RKO (cell line): ENCODE measurements at regions not wholly inside any gene's neighbourhood (a gene's known extent, or its start where the extent isn't known, plus 50 kb on each side); places are given as distances from the start of the nearest gene placed in this dataset.

Experiments
- DNase-seq: peaks from one replicate; pipeline ENCODE4 v3.0.0-alpha.2; 2016; ENCODE audit warnings: low spot score

DNA sequence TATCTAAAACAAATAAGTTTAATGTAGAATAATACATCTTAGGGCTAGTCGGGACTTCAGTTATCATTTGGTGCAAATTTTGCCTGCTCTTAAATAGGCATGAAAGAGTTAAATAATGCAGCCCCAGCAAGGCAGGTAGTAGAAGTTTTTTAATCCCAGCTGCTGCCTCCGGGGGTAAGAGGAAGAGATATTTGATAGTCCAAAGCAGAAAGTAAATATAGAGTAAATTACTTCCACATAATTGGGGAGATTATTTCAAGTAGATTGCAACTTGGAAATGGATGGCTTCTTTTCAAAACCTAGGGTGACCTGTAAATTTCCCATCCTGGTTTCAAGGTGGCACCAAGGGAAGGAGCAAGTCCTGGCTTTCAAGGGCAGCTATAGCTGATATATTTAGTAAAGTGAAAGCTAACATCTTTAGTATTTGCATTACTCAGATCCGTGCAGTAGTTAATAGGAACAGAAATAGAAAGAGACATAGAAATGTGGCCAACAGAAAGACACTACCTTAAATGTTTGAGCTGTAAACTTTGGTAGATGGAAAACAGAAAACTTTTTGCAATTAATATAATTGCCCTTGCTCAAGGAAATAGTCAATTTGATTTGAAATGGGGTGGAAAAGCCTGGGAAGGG is 109.1 kb downstream of the LMO4 start:
- DNase-seq, result no peak

DNA sequence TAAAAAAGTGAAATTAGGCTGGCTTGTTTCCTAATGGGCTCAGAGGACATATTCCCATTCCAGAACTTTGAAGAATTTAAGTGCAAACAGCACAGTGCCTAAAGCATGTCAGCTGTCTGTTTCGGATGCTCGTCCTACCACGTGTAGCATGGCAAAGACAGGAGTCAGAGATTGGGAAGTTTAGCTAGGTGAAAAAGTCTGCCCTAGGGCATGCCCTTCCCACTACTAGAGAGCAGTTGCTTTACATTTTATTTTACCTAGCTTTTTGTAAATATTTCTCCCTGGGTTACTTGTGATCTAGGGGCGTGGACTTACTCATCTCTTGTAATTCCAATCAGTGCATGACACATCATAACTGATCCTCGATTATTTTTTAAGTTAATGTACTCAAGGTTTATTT is 111.1 kb downstream of the LMO4 start:
- no peak for DNase-seq

DNA sequence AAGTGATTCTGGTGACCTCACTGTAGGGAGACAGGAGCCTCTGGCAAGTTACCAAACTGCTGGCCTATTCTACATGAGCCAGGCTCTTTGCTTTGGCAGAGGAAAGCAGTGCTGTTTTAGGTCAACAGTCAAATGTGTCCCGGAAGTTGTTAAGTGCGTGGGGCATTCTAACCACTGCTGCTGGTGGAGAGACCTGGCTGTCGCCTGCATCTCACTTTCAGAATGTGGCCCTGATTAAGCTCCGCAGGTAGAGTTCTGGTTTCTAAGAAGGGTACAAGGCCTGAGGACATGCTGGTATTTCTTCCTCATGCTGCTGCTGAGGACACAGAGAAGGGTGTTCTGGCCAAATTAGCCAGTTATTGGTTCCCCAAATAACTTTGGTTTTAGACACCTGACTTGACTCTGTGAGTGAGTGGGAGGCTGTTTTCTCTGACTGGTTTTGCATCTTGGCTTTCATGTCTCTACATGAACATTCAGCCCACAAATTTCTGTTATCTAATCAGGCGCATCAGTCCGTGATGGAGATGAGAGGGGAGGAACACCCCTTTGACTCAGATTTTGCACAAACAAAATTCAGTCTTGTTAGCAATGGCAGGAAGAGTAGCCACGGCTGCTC is 120.8 kb downstream of the LMO4 start:
- no peak for DNase-seq

DNA sequence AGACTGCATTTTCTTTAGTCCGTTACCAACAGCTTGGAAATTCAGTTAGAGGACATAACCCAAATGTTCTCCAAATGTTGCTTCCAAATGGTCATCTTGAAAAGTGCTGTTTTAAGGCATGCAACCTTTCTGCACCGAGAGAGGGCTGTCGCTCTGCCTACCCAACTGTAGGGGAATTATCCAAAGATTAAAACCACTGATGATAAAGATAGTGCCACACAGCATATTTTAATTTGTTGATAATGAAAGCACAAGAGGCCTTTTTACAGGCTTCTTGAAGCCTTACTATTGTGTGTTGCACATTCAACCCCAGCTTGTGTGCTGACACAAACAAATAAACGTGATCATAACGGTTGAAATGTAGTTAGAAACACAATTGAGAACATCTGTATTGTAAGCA is 121.5 kb downstream of the LMO4 start:
- DNase-seq, result no peak

DNA sequence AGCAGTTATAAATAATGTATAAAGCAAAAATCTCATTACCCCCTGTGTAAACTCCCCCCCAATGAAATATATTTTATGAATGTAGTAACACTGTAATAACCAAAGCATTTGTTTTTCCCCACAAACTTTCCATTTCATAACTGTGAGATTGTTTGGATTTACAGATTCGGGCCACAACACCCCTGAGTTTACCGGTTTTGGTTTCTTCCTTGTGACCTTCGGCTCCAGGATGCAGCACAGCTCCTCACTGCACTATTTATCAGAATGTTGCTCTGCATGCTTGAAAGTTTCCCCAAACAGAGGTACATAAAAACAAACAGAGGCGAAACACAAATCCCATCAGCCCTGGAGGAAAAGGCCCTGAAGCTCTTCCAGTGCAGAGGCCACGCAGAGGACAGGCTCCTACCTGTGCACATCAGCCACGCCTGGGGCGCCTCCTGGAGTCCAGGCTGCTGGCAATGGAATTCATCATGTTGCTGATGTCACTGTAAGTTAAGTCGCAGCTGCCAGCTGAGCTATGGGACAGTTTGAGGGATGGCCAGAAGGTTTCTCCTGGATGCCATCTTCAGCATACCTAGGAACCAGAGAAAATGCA is 122.0 kb downstream of the LMO4 start:
- no peak for DNase-seq

DNA sequence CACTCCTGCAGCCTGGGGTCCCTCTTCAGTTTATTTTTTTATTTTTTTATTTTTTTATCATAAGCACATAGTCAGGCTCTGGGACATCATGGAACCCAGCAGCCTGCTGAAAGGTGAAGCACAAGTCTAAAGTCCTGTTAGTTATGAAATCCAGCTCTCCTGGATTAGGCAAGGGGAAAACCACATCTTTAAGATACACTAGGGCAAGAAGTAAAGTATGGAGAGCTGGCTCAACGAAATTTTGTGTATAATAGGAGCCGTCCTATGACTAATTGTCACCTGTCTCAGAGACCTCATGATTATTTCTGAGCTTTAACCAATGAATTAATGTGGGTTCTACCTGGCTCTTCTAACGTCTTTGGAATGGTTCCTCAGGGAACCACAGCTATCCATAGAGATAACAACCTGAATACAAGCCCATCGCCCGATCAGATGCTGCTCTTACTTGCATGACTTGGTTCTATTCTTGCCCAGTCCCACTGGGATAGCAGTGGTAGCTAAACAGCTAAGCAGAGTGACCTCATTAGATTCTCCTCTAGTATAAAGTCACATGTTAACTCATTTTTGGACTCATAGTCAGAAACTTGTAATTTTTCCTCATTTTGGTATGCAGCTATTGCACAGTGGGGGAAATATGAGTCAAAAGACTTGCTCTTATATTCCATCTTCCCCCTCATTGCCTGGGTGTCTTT is 122.7 kb downstream of the LMO4 start:
- peak; percentile 0 for DNase-seq

DNA sequence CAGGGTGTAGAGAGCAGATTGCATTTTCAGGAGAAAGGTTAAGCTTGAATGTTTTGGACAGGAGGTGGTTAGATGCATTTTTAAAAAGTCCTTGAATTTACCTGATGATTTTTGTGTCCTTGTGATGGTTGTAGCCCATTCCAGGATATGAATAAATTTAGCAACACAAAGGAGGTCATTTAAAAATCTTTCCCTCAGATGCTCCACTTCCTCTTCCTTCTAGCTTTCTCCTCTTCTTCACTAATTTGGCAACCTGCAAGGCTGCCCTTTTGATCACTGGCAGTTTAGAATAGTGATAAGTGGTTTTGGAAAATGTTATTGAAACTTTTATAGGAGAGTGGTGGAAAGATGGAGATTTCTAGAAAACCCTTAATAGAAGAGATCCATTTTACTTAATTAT is 124.0 kb downstream of the LMO4 start:
- DNase-seq, result no peak

DNA sequence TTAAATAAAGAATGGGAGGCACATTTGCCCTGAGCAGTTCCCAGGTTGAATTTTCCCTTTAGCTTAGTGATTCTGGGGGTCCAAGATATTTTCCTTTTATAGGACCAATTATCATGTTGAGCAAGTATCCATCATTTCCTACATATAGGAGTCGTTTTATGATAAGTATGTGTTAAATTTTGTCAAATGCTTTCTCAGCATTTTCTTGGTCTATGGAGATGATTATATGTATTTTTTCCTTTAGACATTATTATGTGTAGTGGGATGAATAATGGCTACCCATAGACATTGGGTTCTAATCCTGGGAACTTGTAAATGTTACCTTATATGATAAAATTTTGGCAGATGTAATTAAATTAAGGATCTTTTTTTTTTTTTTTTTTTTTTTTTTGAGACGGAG is 128.7 kb downstream of the LMO4 start:
- no peak for DNase-seq

DNA sequence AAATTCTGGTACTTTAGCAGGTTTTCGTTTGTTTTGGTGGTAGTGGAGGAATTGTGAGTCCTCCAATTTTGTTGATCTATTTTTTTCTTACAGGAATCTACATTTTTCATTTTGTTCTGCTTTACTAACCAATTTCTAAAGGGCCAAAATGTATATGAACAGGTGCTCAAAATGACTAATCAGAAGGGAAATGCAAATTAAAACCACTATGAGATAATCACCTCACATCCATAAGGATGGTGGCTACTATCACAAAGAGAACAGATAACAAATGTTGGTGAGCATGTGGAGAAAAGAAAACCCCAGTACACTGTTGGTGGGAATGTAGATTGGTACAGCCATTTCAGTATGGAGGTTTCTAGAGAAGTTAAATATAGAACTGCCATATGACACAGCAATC is 134.2 kb downstream of the LMO4 start:
- no peak for DNase-seq

DNA sequence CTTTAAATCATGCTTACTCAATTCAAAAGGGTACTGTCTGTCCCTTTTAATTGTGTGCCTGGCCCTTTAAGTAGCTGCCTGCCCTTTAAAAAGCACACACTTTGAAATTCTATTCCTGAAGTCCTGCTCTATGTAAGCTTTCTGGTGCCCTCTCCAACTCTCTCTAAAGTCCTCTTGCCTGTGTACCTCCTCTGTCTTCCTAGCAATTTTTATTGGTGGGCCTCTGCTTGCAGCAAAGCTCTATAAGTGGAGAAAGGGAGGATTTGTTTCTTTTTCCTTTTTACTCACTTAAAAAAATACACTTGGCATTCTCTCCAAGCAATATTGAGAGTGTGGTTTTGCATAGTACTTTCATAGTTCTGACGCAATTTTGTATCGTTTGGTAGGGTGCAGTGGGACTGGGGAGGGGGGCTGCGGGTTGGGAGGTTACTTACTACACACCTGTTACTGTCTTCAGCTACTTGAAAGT is 135.4 kb downstream of the LMO4 start:
- DNase-seq, result no peak

DNA sequence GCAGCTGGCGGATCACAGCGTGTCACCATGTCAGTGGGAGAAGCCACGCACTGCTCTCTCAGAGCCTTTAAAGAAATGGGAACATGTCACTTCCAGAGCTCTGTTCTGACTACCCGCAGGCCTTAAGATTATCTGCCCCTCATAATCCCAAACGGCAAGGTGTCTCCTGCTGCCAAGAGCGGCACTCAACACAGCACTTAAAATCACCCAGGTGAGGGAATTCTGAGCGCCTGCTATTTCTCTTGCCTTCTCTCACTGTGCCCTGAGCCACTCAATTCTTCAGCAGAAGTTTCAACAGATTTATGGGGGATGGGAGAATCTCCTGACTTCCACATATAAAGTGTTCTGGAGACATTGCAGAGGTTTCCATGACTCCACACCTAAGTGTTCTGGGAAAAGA is 137.9 kb downstream of the LMO4 start:
- DNase-seq, result no peak

DNA sequence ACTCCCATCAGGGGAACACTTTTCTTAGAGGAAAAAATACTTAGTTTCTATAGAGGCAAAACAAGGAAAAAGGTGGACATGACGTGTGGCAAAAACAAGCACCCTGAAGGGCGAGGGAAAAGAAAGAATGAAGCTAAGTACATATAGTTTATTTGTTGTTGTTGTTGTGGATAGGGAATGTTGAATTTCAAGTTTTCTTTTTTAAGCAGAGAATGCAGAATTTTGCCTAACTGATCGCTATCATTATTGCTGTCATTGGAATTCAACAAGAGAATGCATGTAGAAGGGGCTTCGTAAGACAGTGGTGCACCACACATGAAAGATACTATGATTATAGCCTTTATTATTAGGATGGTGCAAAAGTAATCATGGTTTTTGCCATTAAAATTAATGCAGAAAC is 144.0 kb downstream of the LMO4 start:
- DNase-seq, result no peak

DNA sequence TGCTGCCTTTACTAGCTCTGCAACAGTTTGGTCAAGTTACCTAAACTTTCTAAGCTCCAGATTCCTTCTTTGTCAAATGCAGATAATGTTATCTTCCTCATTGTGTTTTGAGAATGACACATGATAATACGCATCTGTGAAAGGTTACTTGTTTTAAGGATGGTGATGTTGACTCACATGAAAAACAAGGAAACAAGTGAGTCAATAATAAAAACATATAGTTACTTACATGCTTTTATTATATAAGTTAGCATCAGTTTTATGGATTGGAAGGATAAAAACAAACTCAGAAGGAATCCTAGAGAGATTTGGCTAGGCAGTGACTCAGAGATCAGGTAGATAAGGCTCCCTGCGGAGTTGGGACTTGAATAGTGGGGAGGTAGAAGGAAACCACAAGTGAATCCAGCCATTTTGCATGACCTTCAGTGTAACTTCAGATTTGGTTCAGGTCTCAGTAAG is 144.6 kb downstream of the LMO4 start:
- DNase-seq, result no peak

DNA sequence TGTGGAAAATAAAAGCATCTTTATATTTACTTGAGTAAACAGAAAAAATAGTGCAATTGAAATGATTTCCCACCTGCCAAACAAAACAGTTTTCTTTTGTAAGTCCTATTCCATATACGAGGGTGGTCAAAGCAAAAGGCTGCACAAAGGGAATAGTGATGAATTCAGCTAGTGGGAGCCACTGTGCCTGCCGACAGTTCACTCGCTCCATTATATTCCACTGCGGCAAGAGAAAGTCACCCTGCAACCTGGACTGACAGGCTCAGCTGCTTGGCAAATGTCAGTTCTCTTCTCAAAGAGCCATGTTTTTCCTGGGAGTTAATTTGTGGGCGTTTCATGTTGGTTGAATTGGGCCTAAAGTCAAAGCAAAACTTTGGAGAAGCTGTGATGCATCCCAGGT is 145.4 kb downstream of the LMO4 start:
- DNase-seq, result no peak

DNA sequence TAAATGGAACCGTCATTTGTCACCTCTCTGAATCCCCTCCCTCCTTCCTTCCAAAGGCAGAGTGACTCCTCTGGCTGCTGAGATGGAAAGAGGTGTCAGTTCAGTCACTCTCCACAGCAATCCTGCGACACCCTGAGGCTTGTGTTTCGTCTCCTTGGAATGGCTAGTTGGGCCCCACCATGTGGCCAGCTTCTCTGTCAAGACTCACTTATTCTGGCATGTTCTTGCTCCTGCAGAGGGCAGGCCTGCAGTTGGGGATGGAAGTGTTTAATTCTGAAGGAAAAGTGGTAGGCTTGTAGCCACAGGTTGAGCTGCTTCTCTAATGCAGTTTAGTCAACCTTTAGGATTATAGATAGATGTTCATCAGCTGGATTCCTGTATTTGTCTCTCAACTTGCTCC is 149.6 kb downstream of the LMO4 start:
- peak; percentile 3 for DNase-seq

DNA sequence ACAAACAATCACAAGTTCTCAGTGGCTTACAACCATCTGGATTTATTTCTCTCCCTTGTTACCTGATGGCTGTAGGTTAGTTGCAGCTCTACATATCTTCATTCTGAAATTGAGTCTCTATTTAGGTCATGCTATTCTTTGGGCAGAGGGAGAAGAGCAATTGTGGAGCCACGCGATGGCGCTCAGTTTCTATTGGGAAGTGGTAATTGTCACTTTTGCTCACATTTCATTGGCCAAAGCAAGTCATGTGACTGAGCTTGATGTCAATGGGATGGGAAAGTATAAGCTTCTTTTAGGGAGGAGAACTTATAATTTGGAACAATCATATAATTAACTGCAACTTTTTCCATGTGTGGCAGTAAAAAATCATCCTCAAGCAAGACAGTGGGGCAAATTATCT is 166.5 kb downstream of the LMO4 start:
- no peak for DNase-seq

DNA sequence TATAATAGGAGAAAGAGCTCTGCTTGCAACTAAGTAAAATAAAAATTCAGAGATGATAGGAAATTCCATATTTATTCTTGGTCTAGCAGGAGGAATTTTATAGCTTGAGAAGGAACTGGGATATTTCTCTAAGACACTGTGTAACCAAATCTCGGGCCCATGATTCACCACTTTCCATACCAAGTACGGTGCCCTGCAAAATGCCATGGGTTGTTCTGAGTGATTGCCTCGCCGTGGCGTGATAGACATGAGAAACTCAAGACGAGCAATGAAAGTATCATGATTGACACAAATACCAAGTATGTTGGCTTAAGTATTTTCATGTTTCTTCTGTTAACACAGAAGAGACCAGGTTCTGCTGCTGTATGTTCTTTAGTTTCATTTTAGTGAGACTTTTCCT is 167.2 kb downstream of the LMO4 start:
- no peak for DNase-seq

DNA sequence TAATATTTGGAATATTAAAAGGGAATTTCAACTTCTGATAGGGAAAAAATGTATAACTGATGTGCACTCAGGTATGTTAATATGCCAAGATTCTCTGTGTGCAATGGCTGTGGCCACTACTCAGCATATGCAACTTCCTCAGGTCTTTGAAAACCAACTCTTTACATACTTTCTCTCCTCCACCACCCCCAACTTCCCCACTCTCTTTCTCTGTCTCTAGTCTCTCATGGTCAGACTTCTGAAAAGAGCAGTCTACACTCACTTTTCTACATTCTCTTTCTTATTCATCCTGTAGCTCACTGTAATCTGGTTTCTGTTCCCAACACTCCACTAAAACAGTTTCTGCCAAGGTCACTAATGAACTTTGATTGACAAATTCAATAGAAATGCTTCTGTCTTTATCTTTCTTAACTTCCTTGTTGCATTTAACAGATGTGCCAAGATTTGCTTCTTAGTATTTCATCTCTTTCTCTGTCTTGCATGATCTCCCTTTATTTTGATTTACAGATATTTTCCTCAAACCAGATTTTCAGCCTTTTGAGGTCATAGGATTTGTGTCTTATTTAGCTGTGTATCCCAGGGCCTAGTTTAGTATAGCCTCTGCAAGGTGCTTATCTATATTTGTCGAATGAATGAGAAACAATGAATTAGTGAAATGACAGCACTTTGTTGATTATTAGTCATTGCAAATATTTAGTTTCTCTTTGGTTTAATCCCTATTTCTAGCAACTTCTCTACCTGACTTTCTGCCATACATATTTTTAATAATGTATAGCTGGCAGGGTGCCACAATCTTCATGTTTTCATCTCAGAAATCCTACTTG is 168.9 kb downstream of the LMO4 start:
- no peak for DNase-seq

DNA sequence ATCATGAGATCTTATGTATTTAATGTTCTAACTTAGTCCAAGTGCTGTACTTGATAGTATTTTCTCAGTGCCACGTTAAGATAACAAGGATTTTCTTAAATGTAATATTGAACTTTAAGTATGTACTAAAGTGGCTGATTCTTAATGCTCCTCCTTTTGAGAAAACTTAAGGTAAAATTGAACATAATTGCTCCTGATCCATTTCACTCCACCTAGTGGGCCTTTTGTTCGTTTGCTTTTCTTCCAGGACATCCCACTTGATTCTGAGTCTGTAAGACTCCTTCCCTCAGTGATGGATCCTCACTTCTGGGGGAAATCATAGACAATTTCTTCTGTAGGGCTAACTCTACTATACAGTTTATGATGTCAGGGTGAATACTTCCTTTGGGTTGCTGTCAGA is 173.1 kb downstream of the LMO4 start:
- DNase-seq, result no peak

DNA sequence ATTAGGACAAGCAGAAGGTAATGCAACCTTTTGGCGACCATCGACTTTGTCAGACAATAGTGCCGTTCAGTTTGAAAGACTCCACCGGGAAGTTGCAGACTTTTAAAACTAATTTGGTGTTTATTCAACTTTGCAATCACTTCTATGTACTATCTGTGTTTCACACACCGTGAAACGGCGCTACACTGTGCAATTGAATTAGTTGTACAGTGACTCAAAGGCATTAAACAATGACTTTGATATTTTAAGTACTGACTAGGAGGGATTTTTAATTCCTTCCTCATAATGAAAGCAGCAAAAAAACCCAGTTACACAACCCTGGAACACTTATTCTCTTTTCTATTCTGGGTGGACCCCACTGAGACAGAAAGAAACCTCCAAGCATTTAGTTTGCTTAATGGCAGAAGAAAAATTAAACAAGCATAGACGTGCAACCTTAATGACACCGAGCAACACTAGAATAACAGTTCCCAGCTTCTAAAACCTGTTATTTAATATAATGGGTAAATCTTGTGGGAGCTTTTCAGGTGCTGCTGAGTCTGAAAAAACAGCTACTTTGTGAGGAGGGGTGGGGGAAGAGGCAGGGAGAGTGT is 176.8 kb downstream of the LMO4 start:
- no peak for DNase-seq

DNA sequence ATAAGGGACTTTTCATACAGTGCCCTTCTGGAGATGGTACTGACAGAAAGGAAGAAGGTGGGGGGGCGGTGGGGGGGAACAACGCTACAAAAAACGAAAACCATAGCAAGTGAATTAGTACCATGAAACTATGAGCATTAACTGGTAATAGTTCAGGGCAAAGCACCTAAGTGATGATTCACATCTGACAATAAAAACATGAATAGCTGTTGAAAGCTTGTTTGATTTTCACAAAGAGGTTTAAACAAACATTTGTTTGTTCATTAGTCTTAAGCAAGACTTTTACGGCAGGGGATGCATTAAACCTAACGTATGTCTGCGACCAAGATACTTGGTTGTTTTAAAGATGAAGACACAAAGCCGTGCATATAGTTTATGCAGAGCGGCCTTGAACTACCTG is 177.5 kb downstream of the LMO4 start:
- DNase-seq, result no peak

DNA sequence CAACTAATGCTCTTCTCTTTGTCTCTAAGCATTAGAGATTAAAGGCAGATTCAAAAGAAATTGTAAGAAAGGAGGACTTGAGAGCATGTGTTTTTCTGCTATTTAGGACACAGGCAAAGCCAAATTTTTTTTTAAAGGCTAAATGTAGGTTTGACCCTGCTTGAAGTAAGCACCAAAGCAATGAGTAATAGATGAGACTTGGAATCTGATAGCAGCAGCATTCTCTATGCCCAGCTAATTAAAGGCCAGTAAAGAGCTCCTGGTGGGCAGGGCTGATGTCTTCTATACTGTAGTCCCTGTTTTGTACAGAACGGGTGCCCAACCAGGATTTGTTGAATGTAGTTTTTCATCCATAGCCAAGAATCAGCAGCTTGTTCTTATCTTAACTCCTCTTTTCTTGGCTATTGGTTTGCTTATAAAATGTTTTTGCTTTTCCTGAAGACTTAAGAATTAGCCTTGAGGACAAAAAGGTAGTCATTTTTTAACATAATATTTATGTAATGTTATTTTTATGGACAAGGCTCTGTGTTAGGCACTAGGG is 179.6 kb downstream of the LMO4 start:
- DNase-seq, result no peak
